Ishikawa (cell line): ENCODE measurements at regions not wholly inside any gene's neighbourhood (a gene's known extent, or its start where the extent isn't known, plus 50 kb on each side); places are given as distances from the start of the nearest gene placed in this dataset.

Experiments used
- CEBPB ChIP-seq: IDR thresholded peaks from 2 replicates; pipeline ENCODE4 v1.6.1; 2012
- CREB1 ChIP-seq: IDR thresholded peaks from 2 replicates; pipeline ENCODE4 v1.6.1; 2012; ENCODE audit warnings: low read depth
- EGR1 ChIP-seq: IDR thresholded peaks from 2 replicates; pipeline ENCODE4 v1.6.1; 2012
- EP300 ChIP-seq: IDR thresholded peaks from 2 replicates; pipeline ENCODE4 v1.6.1; 2012; ENCODE audit warnings: borderline replicate concordance
- FOXM1 ChIP-seq: IDR thresholded peaks from 2 replicates; pipeline ENCODE4 v1.6.1; 2012; ENCODE audit warnings: low read depth, borderline replicate concordance
- MAX ChIP-seq: IDR thresholded peaks from 2 replicates; pipeline ENCODE4 v1.6.1; 2012
- NFIC ChIP-seq: IDR thresholded peaks from 2 replicates; pipeline ENCODE4 v1.6.1; 2012
- RAD21 ChIP-seq: IDR thresholded peaks from 2 replicates; pipeline ENCODE4 v1.6.1; 2012; ENCODE audit warnings: low read depth
- REST ChIP-seq: IDR thresholded peaks from 2 replicates; pipeline ENCODE4 v1.6.1; 2012; ENCODE audit warnings: low read depth, mild to moderate bottlenecking
- TAF1 ChIP-seq: IDR thresholded peaks from 2 replicates; pipeline ENCODE4 v1.6.1; 2012; ENCODE audit warnings: low read depth, mild to moderate bottlenecking
- TCF12 ChIP-seq: IDR thresholded peaks from 2 replicates; pipeline ENCODE4 v1.6.1; 2012; ENCODE audit warnings: low read depth
- TEAD4 ChIP-seq: IDR thresholded peaks from 2 replicates; pipeline ENCODE4 v1.6.1; 2012
- USF1 ChIP-seq: IDR thresholded peaks from 2 replicates; pipeline ENCODE4 v1.6.1; 2012
- YY1 ChIP-seq: IDR thresholded peaks from 2 replicates; pipeline ENCODE4 v1.6.1; 2012; ENCODE audit warnings: low read depth
- ZBTB7A ChIP-seq: IDR thresholded peaks from 2 replicates; pipeline ENCODE4 v1.6.1; 2012; ENCODE audit warnings: low read depth

GRCh38 chr9:99398241-99398640, 176.2 kb downstream of the SEC61B start:
- TF ChIP-seq EGR1 (no peak), MAX (no peak), CREB1 (no peak), YY1 (no peak), ZBTB7A (no peak), FOXM1 (no peak), EP300 (no peak), REST (no peak), TAF1 (no peak), TEAD4 (no peak), NFIC (no peak), USF1 (no peak), RAD21 (no peak), CEBPB (no peak), TCF12 (no peak)

GRCh38 chr9:99399474-99399873, 177.4 kb downstream of the SEC61B start:
- TF ChIP-seq REST (no peak), FOXM1 (no peak), TEAD4 (no peak), RAD21 (no peak), TCF12 (no peak), ZBTB7A (no peak), NFIC (no peak), EGR1 (no peak), CREB1 (no peak), TAF1 (no peak), MAX (no peak), EP300 (no peak), CEBPB (no peak)

- TF ChIP-seq EP300 (no peak), REST (no peak), TEAD4 (no peak), MAX (no peak), TAF1 (no peak), YY1 (no peak), USF1 (no peak), RAD21 (no peak), TCF12 (no peak), CREB1 (no peak), ZBTB7A (no peak), NFIC (no peak)
These were observed 178.2 kb downstream of the SEC61B start for GRCh38 chr9:99400184-99400731.
